HG02973 (cell line): ENCODE measurements at regions not wholly inside any gene's neighbourhood (a gene's known extent, or its start where the extent isn't known, plus 50 kb on each side); places are given as distances from the start of the nearest gene placed in this dataset.
"Not testable (repeated sequence)": the region's sequence is repeated elsewhere in the genome, so short reads cannot be mapped to it uniquely, and the experiment has no call there.

Experiments used
- ATAC-seq: cut with Tn5 transposase; IDR thresholded peaks from one replicate; pipeline ENCODE4 v1.9.1; 2021; ENCODE audit warnings: moderate library complexity; ENCODE audit not compliant: unreplicated experiment

- peak; percentile 81 for ATAC-seq
These were observed 129.6 kb downstream of the NBPF8 start for GRCh38 chr1:120544434-120544833.

DNA sequence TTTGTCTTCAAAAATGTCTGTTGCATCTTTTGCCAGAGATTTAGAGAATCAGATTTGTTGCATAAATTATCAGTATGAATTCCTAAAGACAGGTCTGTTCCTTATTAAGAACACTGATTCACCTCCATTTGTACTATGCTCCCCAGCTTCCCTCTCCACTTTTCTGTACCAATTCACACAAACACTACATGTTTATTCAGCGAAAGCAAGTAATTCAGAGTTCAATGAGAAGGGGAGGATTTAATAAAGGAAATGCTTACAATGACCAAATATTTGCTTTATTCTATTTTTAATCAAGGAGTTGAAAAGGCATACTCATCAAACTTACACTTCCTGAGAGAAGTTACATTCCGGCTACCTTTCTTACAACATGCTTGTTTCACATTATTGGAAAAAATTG is 135.5 kb downstream of the NBPF8 start:
- ATAC-seq, result not testable (repeated sequence)

DNA sequence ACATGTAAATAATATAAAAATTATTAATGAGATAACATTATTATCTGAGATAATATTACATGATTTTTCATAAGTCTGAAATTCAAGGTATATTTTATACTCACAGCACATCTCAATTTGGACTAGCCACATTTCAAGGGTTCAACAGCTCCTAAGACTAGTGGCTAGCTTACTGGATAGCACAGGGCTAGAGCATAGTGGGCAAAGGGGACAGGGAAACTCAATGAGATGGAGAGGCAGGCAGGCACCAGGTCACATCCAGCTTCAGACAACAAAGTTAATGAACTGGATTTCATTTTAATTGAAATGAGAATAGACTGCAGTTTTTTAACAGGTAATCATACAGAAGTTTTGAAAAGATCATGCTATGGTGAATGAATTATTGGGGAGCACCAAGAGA is 137.4 kb downstream of the NBPF8 start:
- not testable (repeated sequence) for ATAC-seq

GRCh38 chr1:120557605-120558302 is 142.9 kb downstream of the NBPF8 start:
- ATAC-seq, result peak; percentile 9

GRCh38 chr1:120558303-120559060 is 143.6 kb downstream of the NBPF8 start:
- peak; percentile 77 for ATAC-seq

DNA sequence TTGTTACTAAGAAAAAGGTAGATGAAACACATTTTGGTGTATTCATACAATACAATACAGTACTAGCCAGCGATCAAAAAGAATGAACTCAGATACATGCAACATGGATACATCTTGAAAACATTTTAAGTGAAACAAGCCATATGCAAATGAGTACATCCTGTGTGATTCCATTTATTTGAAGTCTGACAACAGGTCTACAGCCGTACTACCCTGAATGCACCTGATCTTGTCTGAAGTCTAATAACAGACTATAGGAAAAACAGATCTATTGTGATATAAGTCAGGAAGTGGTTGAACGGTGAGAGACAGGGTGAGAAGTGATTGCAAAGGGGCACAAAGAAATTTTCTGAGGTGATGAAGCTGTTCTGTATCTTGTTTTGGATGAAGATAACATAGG is 146.9 kb downstream of the NBPF8 start:
- ATAC-seq, result not testable (repeated sequence)

- ATAC-seq, result not testable (repeated sequence)
These were observed 150.6 kb downstream of the NBPF8 start for GRCh38 chr1:120565396-120565795.

GRCh38 chr1:120567620-120568019 is 152.8 kb downstream of the NBPF8 start:
- ATAC-seq, result not testable (repeated sequence)

DNA sequence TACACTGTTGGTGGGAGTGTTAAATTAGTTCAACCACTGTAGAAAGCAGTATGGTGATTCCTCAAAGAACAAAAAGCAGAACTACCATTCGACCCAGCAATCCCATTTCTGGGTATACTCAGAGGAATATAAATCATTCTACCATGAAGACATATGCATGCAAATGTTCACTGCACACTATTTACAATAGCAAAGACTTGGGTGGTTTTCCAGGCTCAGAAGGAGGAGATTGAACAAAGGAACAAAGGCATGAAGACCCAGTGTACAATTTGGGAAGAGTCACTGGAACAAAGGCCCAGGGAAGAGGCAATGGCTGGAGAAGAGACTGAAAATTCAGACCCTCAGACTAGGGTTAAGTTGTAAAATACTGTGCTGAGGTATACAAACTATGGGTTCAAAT is 148.5 kb upstream of the NBPF26 start:
- not testable (repeated sequence) for ATAC-seq

GRCh38 chr1:120582135-120582534 is 141.6 kb upstream of the NBPF26 start:
- not testable (repeated sequence) for ATAC-seq

DNA sequence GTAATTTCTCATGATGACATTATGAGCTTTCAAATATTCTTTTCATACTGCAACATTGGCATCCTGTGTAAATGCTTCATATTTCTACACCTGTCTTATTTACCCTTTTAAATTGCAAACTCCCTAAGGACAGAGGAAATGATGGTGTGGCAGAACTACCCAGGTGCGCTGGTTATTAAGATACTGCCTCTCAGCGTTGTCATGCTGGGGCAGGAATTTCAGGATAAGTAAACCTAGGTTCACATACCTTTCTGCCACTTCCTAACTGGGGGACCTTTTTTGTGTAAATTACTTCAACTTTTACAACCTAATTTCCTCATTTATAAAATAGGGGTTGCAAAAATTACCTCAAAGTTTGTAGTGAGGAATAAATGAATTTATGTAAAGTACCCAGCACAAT is 137.7 kb upstream of the NBPF26 start:
- ATAC-seq, result not testable (repeated sequence)

DNA sequence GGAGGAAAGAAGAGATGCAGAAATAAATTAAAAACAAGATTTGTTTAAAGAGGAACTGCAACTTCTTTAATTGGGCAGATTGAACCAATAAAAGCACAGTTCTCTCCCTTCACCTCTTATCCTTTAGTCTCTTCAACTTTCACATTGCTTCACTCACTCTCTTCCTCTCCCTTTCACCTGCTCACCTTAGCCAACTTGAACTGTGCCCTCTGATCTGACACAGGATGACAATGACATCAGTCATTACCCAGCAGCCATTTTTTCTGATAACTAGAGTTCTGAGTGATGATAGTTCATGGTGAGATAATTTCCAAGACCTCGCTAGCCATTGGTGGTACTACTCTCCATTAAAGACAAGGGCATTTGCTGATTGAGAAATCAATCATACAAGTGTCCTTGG is 134.9 kb upstream of the NBPF26 start:
- ATAC-seq, result not testable (repeated sequence)

- not testable (repeated sequence) for ATAC-seq
These were observed 132.0 kb upstream of the NBPF26 start for GRCh38 chr1:120591774-120592173.

- not testable (repeated sequence) for ATAC-seq
These were observed 130.8 kb upstream of the NBPF26 start for GRCh38 chr1:120592943-120593342.

DNA sequence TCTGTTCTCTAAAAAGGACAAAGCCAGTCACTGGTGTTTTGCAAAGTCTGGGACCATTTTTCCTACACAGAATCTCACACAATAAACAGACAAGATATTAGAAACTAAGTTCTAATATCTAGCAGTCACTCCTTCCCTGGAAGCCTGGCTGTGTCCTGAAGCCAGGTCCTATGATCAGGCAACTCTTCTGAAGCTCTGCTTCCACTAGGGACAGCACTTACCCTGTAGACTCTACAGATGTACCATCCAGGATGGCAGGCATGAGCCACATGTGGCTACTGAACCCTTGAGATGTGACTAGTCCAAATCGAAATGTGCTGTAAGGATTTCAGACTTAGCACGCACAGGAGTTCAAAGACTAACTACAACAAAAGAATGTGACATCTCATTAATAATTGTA is 130.1 kb upstream of the NBPF26 start:
- not testable (repeated sequence) for ATAC-seq

DNA sequence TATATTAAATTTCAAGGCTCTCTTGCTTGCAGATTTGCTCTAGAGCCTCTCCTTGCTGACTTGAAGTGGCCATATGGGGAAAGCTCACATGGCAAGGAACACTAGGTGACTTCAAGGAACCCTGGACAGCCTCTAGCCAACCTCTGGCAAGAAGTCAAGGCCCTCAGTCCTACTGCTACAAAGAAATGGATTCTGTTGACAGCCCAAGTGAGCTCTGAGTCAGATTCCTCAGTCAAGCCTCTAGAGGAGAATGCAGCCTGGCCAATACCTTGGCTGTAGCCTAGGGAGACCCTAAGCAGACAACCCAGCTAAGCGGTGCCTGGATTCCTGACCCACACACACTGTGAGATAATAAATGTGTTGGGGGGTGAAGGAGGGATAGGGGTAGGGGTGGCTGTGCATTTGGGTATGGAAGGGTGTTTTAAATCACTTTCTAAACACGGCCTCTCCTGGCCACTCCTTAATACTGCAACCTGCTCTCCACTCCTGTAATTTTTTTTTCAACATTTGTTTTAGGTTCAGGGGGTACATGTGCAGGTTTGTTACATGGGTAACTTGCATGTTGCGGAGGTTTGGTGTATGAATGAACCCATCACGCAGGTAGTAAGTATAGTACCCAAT is 125.3 kb upstream of the NBPF26 start:
- not testable (repeated sequence) for ATAC-seq

DNA sequence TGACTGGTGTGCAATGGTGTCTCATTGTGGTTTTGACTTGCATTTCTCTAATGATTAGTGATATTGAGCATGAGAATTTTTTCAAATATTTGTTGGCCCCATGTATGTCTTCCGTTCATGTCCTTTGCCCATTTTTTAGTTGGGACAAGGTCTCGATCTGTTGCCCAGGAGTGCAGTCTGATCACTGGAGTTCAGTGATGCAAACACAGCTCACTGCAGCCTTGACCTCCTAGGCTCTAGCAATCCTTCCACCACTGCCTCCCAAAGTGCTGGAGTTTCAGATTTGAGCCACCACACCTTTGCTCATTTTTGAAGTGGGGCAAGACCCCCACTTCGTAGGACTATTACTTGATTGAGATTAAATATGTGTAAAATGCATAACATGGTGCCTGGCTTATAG is 124.2 kb upstream of the NBPF26 start:
- ATAC-seq, result not testable (repeated sequence)

GRCh38 chr1:120600442-120601041 is 123.2 kb upstream of the NBPF26 start:
- not testable (repeated sequence) for ATAC-seq

DNA sequence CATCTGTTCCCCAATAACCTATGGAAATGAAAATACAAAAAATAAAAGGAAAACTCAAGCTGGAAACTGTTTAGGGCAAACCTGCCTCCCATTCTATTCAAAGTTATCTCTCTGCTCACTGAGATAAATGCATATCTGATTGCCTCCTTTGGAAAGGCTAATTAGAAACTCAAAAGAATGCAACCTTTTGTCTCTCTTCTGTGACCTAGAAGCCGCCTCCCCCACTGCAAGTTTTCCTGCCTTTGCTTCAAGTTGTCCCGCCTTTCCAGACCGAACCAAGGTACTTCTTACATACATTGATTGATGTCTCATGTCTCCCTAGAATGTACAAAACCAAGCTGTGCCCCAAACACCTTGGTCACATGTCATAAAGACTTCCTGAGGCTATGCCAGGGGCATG is 115.9 kb upstream of the NBPF26 start:
- not testable (repeated sequence) for ATAC-seq

GRCh38 chr1:120608314-120609014 is 115.3 kb upstream of the NBPF26 start:
- ATAC-seq, result not testable (repeated sequence)
